KMS-11 (cell line): ENCODE measurements at regions not wholly inside any gene's neighbourhood (a gene's known extent, or its start where the extent isn't known, plus 50 kb on each side); places are given as distances from the start of the nearest gene placed in this dataset.

ENCODE experiments used
- H2AFZ ChIP-seq: fragments of 200-600 bp; sonication (generic); 2 replicates; pipeline ENCODE4 v1.6.1; 2016; ENCODE audit warnings: antibody characterized with exemption, mixed run types, low read depth
- H3K27ac ChIP-seq: fragments of 200-600 bp; sonication (generic); 2 replicates; pipeline ENCODE4 v1.6.1; 2016; ENCODE audit warnings: mild to moderate bottlenecking, mixed run types
- H3K27me3 ChIP-seq: fragments of 200-600 bp; sonication (generic); 2 replicates; pipeline ENCODE4 v1.6.1; 2017; ENCODE audit warnings: mild to moderate bottlenecking, low read depth, mixed run types, moderate library complexity; ENCODE audit not compliant: insufficient read depth
- H3K36me3 ChIP-seq: fragments of 200-600 bp; sonication (generic); 2 replicates; pipeline ENCODE4 v1.6.1; 2017; ENCODE audit warnings: mild to moderate bottlenecking, mixed run types; ENCODE audit not compliant: insufficient read depth
- H3K4me1 ChIP-seq: fragments of 200-600 bp; sonication (generic); 2 replicates; pipeline ENCODE4 v1.6.1; 2016; ENCODE audit warnings: mild to moderate bottlenecking, low read depth, mixed run types; ENCODE audit not compliant: poor library complexity, severe bottlenecking
- H3K4me2 ChIP-seq: fragments of 200-600 bp; sonication (generic); 2 replicates; pipeline ENCODE4 v1.7.0; 2016; ENCODE audit warnings: mild to moderate bottlenecking, mixed run types
- H3K4me3 ChIP-seq: fragments of 200-600 bp; sonication (generic); IDR thresholded peaks from 2 replicates; pipeline ENCODE4 v1.6.1; 2017; ENCODE audit warnings: low read depth, low read length, mixed read lengths; ENCODE audit not compliant: insufficient read depth
- H3K79me2 ChIP-seq: fragments of 200-600 bp; sonication (generic); 2 replicates; pipeline ENCODE4 v1.6.1; 2016; ENCODE audit warnings: low read depth, mixed run types; ENCODE audit not compliant: insufficient read depth
- H3K9ac ChIP-seq: fragments of 200-600 bp; sonication (generic); 2 replicates; pipeline ENCODE4 v1.6.1; 2016; ENCODE audit warnings: mild to moderate bottlenecking, mixed run types
- H4K20me1 ChIP-seq: fragments of 200-600 bp; sonication (generic); 2 replicates; pipeline ENCODE4 v1.6.1; 2016; ENCODE audit warnings: mild to moderate bottlenecking, mixed run types; ENCODE audit not compliant: insufficient read depth
- TF ChIP-seq, protein P1 (sequence below): fragments of 200-600 bp; sonication (generic); conservative IDR thresholded peaks from 2 replicates; pipeline ENCODE4 v1.6.1; 2017; ENCODE audit warnings: low read depth, mild to moderate bottlenecking, antibody characterized with exemption, low read length, moderate library complexity, mixed read lengths

DNA sequence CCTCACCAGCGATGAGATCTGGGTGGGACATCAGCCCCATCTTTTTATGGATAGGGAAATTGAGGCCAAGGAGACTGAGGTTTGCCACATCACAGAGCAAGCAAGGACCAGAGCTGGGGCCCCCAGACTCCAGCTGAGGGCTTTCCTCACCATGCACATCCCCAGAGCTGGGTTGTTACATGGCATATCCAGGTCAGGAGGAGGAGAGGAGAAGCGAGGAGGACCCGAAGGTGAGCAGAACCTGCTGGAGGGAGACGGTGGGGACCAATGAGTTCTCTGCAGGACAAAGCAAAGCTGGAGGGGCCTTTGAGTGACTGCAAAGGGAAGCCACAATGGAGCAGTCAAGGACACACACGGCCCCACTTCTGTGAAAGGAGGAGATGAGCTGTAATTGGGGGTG, 255.5 kb upstream of the CSF3R start:
- no peak overlapping the region for H3K4me2 ChIP-seq
- H3K36me3 ChIP-seq: no peaks in the 10 kb centered on the region
- H2AFZ ChIP-seq: no peak overlapping the region
- H3K27me3 ChIP-seq: peaks cover 27% of the 10 kb centered on the region
- no peak overlapping the region for H3K4me3 ChIP-seq
- TF ChIP-seq, protein P1, sequence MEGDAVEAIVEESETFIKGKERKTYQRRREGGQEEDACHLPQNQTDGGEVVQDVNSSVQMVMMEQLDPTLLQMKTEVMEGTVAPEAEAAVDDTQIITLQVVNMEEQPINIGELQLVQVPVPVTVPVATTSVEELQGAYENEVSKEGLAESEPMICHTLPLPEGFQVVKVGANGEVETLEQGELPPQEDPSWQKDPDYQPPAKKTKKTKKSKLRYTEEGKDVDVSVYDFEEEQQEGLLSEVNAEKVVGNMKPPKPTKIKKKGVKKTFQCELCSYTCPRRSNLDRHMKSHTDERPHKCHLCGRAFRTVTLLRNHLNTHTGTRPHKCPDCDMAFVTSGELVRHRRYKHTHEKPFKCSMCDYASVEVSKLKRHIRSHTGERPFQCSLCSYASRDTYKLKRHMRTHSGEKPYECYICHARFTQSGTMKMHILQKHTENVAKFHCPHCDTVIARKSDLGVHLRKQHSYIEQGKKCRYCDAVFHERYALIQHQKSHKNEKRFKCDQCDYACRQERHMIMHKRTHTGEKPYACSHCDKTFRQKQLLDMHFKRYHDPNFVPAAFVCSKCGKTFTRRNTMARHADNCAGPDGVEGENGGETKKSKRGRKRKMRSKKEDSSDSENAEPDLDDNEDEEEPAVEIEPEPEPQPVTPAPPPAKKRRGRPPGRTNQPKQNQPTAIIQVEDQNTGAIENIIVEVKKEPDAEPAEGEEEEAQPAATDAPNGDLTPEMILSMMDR: no peak
- no peak overlapping the region for H3K9ac ChIP-seq
- H4K20me1 ChIP-seq: no peaks in the 10 kb centered on the region
- no peak overlapping the region for H3K27ac ChIP-seq
- H3K4me1 ChIP-seq: no peaks in the 10 kb centered on the region
- no peaks in the 10 kb centered on the region for H3K79me2 ChIP-seq

- TF ChIP-seq, protein P1: no peak
- H3K4me1 ChIP-seq: no peaks in the 10 kb centered on the region
Observed at GRCh38 chr1:36737767-36738166, 255.1 kb upstream of the CSF3R start.

DNA sequence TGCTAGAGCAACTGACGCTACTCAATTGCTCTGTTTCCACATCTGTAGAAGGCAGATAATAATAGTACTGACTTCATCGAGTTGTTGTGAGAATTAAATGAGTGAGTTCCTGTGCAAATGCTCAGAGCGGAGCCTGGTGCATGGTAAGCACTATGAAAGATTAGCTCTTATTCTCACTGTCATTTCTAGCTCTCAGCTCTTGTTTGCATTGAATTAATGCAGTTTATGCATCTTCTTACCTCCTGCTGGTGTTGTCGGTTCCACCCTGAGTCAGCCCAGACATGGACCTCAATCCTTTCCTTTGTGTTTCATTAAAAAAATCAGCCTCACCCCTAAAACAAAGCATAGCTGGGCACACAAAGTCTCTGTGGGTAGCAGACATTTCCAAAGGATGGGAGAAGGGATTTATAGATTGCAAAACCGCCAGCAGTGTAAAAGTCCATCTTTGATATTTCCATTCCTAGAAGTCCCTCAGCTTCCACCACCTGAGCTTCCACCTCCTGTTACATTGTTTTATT, 254.4 kb upstream of the CSF3R start:
- H4K20me1 ChIP-seq: no peaks in the 10 kb centered on the region
- H3K79me2 ChIP-seq: no peaks in the 10 kb centered on the region
- H3K4me1 ChIP-seq: no peaks in the 10 kb centered on the region
- H3K9ac ChIP-seq: no peak overlapping the region
- H3K4me3 ChIP-seq: no peak overlapping the region
- no peak overlapping the region for H2AFZ ChIP-seq
- no peaks in the 10 kb centered on the region for H3K36me3 ChIP-seq
- H3K27me3 ChIP-seq: peaks cover 24% of the 10 kb centered on the region
- no peak overlapping the region for H3K4me2 ChIP-seq
- TF ChIP-seq, protein P1: no peak
- H3K27ac ChIP-seq: no peak overlapping the region

More at GRCh38 chr1:36737767-36738166, 255.1 kb upstream of the CSF3R start:
- H3K4me2 ChIP-seq: no peak overlapping the region
- no peak overlapping the region for H3K9ac ChIP-seq
- H3K27ac ChIP-seq: no peak overlapping the region
- no peak overlapping the region for H2AFZ ChIP-seq
- H3K27me3 ChIP-seq: peaks cover 24% of the 10 kb centered on the region
- H4K20me1 ChIP-seq: no peaks in the 10 kb centered on the region
- H3K4me3 ChIP-seq: no peak overlapping the region
- H3K79me2 ChIP-seq: no peaks in the 10 kb centered on the region
- no peaks in the 10 kb centered on the region for H3K36me3 ChIP-seq

- no peaks in the 10 kb centered on the region for H3K4me1 ChIP-seq
- no peak overlapping the region for H3K4me3 ChIP-seq
- H3K36me3 ChIP-seq: no peaks in the 10 kb centered on the region
- H3K4me2 ChIP-seq: no peak overlapping the region
- no peak overlapping the region for H3K27ac ChIP-seq
- H3K27me3 ChIP-seq: peaks cover 28% of the 10 kb centered on the region
- H3K79me2 ChIP-seq: no peaks in the 10 kb centered on the region
- no peak overlapping the region for H2AFZ ChIP-seq
- H4K20me1 ChIP-seq: no peaks in the 10 kb centered on the region
- TF ChIP-seq, protein P1: no peak
- no peak overlapping the region for H3K9ac ChIP-seq
Observed at GRCh38 chr1:36735939-36736730, 253.4 kb upstream of the CSF3R start.
